ENCODE measurements at regions not wholly inside any gene's neighbourhood (a gene's known extent, or its start where the extent isn't known, plus 50 kb on each side); places are given as distances from the start of the nearest gene placed in this dataset.

DNA sequence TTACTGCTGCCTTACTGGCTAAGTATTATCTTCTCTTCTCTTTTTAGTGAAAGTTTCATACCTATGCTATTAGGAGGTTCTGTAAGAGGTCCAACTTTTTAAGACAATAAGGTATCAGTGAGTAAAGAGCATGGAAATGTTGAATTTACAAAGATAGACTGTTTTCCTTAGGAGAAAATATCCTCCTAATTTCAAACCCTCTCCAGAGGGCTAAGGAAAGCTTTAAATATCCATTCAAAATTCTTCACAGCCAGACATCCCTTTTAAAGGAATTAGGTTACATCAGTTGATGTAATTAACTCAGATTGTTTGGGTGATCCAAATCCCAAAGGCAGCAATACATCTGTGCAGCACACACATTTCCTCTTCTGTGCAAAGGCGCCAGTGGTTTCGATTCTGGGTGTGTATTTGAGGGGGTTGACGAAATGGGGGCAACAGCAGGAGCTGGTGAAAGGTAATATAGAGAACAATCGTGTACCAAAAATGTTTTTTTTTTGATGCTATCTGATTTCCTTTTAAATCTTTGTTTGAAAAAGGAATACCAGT, 273.8 kb upstream of the RPS23 start:
- 44 to 53% (median 53%) methylated on average over 4 of the region's 4 CpGs for WGBS, 3 donors
- H3K36me3 ChIP-seq (ENCODE audit: insufficient read depth in 1 of 2, low read depth in 1 of 2) = no peaks in the 10 kb centered on the region
- no peak for ATAC-seq
- H3K4me1 ChIP-seq = no peaks in the 10 kb centered on the region
- H3K9me3 ChIP-seq = no peaks in the 10 kb centered on the region
- intact Hi-C loops (cut with DNase I) = no loop called here
- DNase-seq = no peak
- TF ChIP-seq, protein P1, sequence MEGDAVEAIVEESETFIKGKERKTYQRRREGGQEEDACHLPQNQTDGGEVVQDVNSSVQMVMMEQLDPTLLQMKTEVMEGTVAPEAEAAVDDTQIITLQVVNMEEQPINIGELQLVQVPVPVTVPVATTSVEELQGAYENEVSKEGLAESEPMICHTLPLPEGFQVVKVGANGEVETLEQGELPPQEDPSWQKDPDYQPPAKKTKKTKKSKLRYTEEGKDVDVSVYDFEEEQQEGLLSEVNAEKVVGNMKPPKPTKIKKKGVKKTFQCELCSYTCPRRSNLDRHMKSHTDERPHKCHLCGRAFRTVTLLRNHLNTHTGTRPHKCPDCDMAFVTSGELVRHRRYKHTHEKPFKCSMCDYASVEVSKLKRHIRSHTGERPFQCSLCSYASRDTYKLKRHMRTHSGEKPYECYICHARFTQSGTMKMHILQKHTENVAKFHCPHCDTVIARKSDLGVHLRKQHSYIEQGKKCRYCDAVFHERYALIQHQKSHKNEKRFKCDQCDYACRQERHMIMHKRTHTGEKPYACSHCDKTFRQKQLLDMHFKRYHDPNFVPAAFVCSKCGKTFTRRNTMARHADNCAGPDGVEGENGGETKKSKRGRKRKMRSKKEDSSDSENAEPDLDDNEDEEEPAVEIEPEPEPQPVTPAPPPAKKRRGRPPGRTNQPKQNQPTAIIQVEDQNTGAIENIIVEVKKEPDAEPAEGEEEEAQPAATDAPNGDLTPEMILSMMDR (IDR thresholded peaks at IDR 0.05) = no peak
- H3K27ac ChIP-seq = no peak overlapping the region
- no peak overlapping the region for H3K4me3 ChIP-seq
- H3K27me3 ChIP-seq (ENCODE audit: insufficient read depth in 3 of 3, low read length in 2 of 3) = no peaks in the 10 kb centered on the region

DNA sequence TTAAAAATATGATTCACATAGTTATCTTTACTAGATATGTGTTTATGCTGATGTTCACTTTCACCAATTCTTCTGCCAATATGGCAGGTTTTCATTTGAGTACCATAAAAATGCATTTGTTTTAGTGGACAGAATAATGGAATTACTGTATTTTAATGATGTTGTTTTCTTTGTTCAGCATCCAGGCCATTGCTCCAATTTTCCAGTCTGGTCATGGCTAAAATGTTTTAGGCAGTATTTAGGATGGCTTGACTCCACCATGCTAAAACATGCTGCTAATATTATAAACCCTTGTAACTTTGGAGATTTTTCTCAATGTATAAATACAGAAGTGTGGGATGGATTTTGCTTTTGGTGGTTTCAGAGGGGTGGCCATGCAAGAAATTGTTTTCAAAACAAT, 273.0 kb upstream of the RPS23 start:
- Histone ChIP-seq H3K36me3 (ENCODE audit: insufficient read depth in 1 of 2, low read depth in 1 of 2) (no peaks in the 10 kb centered on the region), H3K4me3 (no peak overlapping the region), H3K9me3 (no peaks in the 10 kb centered on the region), H3K4me1 (no peaks in the 10 kb centered on the region), H3K27me3 (ENCODE audit: insufficient read depth in 3 of 3, low read length in 2 of 3) (no peaks in the 10 kb centered on the region), H3K27ac (no peak overlapping the region)
- no peak for ATAC-seq
- intact Hi-C loops (cut with DNase I) = no loop called here
- DNase-seq = no peak
- TF ChIP-seq, protein P1 (IDR thresholded peaks at IDR 0.05) = no peak

DNA sequence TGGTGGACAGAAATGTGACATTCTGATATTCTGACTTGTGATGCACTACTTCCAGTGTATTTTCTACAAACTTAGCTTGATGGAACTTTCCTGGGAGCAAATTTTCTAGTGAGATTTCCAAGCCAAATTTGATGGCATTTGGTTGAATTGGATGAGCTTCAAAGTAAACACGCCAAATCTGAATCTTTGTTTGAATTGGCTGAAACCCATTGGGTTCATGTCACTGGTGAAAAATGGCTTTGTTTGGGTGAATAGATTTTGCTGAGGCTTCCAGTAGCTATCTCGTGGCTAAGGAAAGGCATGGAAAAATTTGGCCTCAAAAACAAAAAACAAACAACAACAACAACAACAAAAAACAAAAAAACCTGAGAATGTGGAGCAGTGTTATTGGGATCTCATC, 271.1 kb upstream of the RPS23 start:
- no peaks in the 10 kb centered on the region for H3K36me3 ChIP-seq (ENCODE audit: insufficient read depth in 1 of 2, low read depth in 1 of 2)
- H3K4me3 ChIP-seq = no peak overlapping the region
- 17 to 24% (median 23%) methylated on average over 2 of the region's 2 CpGs for WGBS, 3 donors
- H3K27me3 ChIP-seq (ENCODE audit: insufficient read depth in 3 of 3, low read length in 2 of 3) = no peaks in the 10 kb centered on the region
- no peaks in the 10 kb centered on the region for H3K9me3 ChIP-seq
- no peak for ATAC-seq
- H3K4me1 ChIP-seq = no peaks in the 10 kb centered on the region
- TF ChIP-seq, protein P1 (IDR thresholded peaks at IDR 0.05) = no peak
- intact Hi-C loops (cut with DNase I) = no loop called here
- no peak overlapping the region for H3K27ac ChIP-seq
- no peak for DNase-seq

DNA sequence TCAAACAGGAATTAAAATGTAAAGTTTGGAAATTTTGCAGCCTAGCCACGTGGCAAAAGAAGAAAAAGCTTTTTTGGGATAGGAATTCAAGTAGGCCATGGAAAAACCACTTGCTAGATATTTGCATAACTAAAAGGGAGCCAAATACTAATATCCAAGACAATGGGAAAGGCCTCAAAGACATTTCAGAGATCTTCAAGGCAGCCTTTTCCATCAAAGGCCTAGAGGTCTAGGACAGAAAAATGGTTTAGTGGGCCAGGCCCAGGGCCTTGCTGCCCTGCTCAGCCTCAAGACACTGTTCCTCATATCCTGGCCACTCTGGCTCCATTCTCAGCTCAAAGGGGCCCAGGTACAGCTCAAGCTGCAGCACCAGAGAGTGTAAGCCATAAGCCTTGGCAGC, 265.9 kb upstream of the RPS23 start:
- H3K9me3 ChIP-seq = no peaks in the 10 kb centered on the region
- H3K4me3 ChIP-seq = no peak overlapping the region
- no peak overlapping the region for H3K27ac ChIP-seq
- H3K27me3 ChIP-seq (ENCODE audit: insufficient read depth in 3 of 3, low read length in 2 of 3) = no peaks in the 10 kb centered on the region
- ATAC-seq (no peak), DNase-seq (no peak)
- H3K36me3 ChIP-seq (ENCODE audit: insufficient read depth in 1 of 2, low read depth in 1 of 2) = no peaks in the 10 kb centered on the region
- no peaks in the 10 kb centered on the region for H3K4me1 ChIP-seq
- WGBS, 3 donors = 57 to 87% (median 83%) methylated on average over 1 of the region's 1 CpG
- intact Hi-C loops (cut with DNase I) = no loop called here
- TF ChIP-seq, protein P1 (IDR thresholded peaks at IDR 0.05) = no peak

DNA sequence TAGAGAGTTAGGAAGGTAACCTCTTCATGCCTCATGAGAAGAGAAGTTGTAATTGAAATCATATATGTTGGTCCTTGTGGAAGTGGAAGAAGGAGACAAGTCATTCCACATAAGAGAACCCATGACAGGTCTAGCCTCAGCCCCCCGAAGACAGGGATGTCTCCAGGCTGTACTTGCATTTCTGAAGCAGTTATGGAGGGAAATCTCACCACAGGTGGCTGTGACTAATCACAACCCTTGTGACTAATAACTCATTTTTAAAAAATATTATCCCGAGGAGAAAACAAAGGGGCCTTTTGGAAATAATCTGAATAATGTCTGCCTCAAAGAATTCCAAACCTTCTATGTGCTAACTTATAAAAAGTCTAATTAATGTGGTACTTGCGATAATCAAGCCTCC, 262.1 kb upstream of the RPS23 start:
- TF ChIP-seq, protein P1 (IDR thresholded peaks at IDR 0.05) = no peak
- intact Hi-C loops (cut with DNase I) = no loop called here

More for the DNA sequence above, 262.1 kb upstream of the RPS23 start:
- no peak overlapping the region for H3K4me3 ChIP-seq
- no peaks in the 10 kb centered on the region for H3K36me3 ChIP-seq (ENCODE audit: insufficient read depth in 1 of 2, low read depth in 1 of 2)
- no peaks in the 10 kb centered on the region for H3K27me3 ChIP-seq (ENCODE audit: insufficient read depth in 3 of 3, low read length in 2 of 3)
- ATAC-seq (no peak), DNase-seq (no peak)
- H3K9me3 ChIP-seq = no peaks in the 10 kb centered on the region
- 69 to 71% (median 69%) methylated on average over 3 of the region's 3 CpGs for WGBS, 3 donors
- no peak overlapping the region for H3K27ac ChIP-seq
- H3K4me1 ChIP-seq = no peaks in the 10 kb centered on the region

Data from psoas muscle (tissue), 7 donors.